H9 (cell line): ENCODE measurements at regions not wholly inside any gene's neighbourhood (a gene's known extent, or its start where the extent isn't known, plus 50 kb on each side); places are given as distances from the start of the nearest gene placed in this dataset.

ENCODE experiments used
- DNase-seq: peaks from one replicate; pipeline ENCODE4 v3.0.0-alpha.2; 2017
- H2AFZ ChIP-seq: one replicate; pipeline ENCODE4 v1.6.1; 2013; ENCODE audit warnings: mild to moderate bottlenecking, low read length, control low read depth, moderate library complexity
- H2AK5ac ChIP-seq: 2 replicates; pipeline ENCODE4 v1.6.1; 2013; ENCODE audit warnings: low read length, control low read depth, mixed read lengths; ENCODE audit not compliant: insufficient read length
- H2BK120ac ChIP-seq: one replicate; pipeline ENCODE4 v1.6.1; 2013; ENCODE audit warnings: low read depth, mild to moderate bottlenecking, low read length, control low read depth, inconsistent platforms; ENCODE audit not compliant: poor library complexity, severe bottlenecking
- H2BK12ac ChIP-seq: 2 replicates; pipeline ENCODE4 v1.6.1; 2013; ENCODE audit warnings: low read length, control low read depth, mixed read lengths, low read depth; ENCODE audit not compliant: insufficient read length
- H2BK15ac ChIP-seq: 2 replicates; pipeline ENCODE4 v1.6.1; 2013; ENCODE audit warnings: low read depth, low read length, control low read depth
- H2BK20ac ChIP-seq: one replicate; pipeline ENCODE4 v1.6.1; 2013; ENCODE audit warnings: low read depth, mild to moderate bottlenecking, low read length, control low read depth, inconsistent platforms; ENCODE audit not compliant: poor library complexity, severe bottlenecking
- H2BK5ac ChIP-seq: 2 replicates; pipeline ENCODE4 v1.6.1; 2013; ENCODE audit warnings: low read length, control low read depth, mixed read lengths; ENCODE audit not compliant: insufficient read length
- H3K14ac ChIP-seq: 2 replicates; pipeline ENCODE4 v1.6.1; 2013; ENCODE audit warnings: low read length, control low read depth; ENCODE audit not compliant: insufficient read depth
- H3K18ac ChIP-seq: 2 replicates; pipeline ENCODE4 v1.6.1; 2013; ENCODE audit warnings: low read depth, mild to moderate bottlenecking, mixed read lengths, low read length, control low read depth; ENCODE audit not compliant: insufficient read length
- H3K23ac ChIP-seq: 2 replicates; pipeline ENCODE4 v1.6.1; 2013; ENCODE audit warnings: low read length, control low read depth, mixed read lengths, low read depth; ENCODE audit not compliant: insufficient read length
- H3K23me2 ChIP-seq: 2 replicates; pipeline ENCODE4 v1.6.1; 2013; ENCODE audit warnings: low read depth, mild to moderate bottlenecking, mixed read lengths, low read length, control low read depth; ENCODE audit not compliant: insufficient read length, poor library complexity, severe bottlenecking
- H3K27ac ChIP-seq: 2 replicates; pipeline ENCODE4 v1.5.1; 2013; ENCODE audit warnings: low read length, control low read depth, mixed read lengths, low read depth; ENCODE audit not compliant: insufficient read length
- H3K27me3 ChIP-seq: 2 replicates; pipeline ENCODE4 v1.6.1; 2013; ENCODE audit warnings: low read length, control low read depth, inconsistent platforms; ENCODE audit not compliant: insufficient read depth
- H3K4ac ChIP-seq: 2 replicates; pipeline ENCODE4 v1.6.1; 2013; ENCODE audit warnings: low read depth, mild to moderate bottlenecking, control low read depth, inconsistent platforms, low read length, moderate library complexity
- H3K4me1 ChIP-seq: 2 replicates; pipeline ENCODE4 v1.6.1; 2013; ENCODE audit warnings: low read length, control low read depth, inconsistent platforms; ENCODE audit not compliant: insufficient read depth
- H3K4me2 ChIP-seq: 2 replicates; pipeline ENCODE4 v1.6.1; 2013; ENCODE audit warnings: low read length, control low read depth, mixed read lengths; ENCODE audit not compliant: insufficient read length, insufficient read depth
- H3K56ac ChIP-seq: 2 replicates; pipeline ENCODE4 v1.6.1; 2013; ENCODE audit warnings: low read depth, mild to moderate bottlenecking, mixed read lengths, low read length, control low read depth; ENCODE audit not compliant: insufficient read length
- H3K79me1 ChIP-seq: 2 replicates; pipeline ENCODE4 v1.6.1; 2013; ENCODE audit warnings: low read depth, mild to moderate bottlenecking, moderate library complexity, low read length, control low read depth, inconsistent platforms; ENCODE audit not compliant: insufficient read depth, poor library complexity, severe bottlenecking
- H3K79me2 ChIP-seq: 2 replicates; pipeline ENCODE4 v1.6.1; 2013; ENCODE audit warnings: low read length, control low read depth, inconsistent platforms; ENCODE audit not compliant: insufficient read depth
- H3K9ac ChIP-seq: 2 replicates; pipeline ENCODE4 v1.6.1; 2013; ENCODE audit warnings: low read length, control low read depth, mixed read lengths; ENCODE audit not compliant: insufficient read length; ENCODE audit errors: extremely low read depth
- H3K9me3 ChIP-seq: one replicate; pipeline ENCODE4 v1.6.1; 2013; ENCODE audit warnings: low read depth, low read length, inconsistent platforms; ENCODE audit not compliant: control insufficient read depth
- H3T11ph ChIP-seq: one replicate; pipeline ENCODE4 v1.6.1; 2013; ENCODE audit warnings: mild to moderate bottlenecking, low read length, control low read depth, inconsistent platforms
- H4K20me1 ChIP-seq: one replicate; pipeline ENCODE4 v1.6.1; 2013; ENCODE audit not compliant: control insufficient read depth, insufficient read length, insufficient read depth
- H4K5ac ChIP-seq: 2 replicates; pipeline ENCODE4 v1.6.1; 2013; ENCODE audit warnings: low read depth, mild to moderate bottlenecking, mixed read lengths, low read length, control low read depth; ENCODE audit not compliant: insufficient read length
- H4K8ac ChIP-seq: replicated peaks from 2 replicates; pipeline ENCODE4 v1.6.1; 2013; ENCODE audit warnings: low read length, control low read depth, mixed read lengths, low read depth; ENCODE audit not compliant: insufficient read length
- H4K91ac ChIP-seq: 2 replicates; pipeline ENCODE4 v1.6.1; 2013; ENCODE audit warnings: low read depth, mild to moderate bottlenecking, moderate library complexity, mixed read lengths, low read length, control low read depth; ENCODE audit not compliant: insufficient read length
- H3K27ac Mint-ChIP-seq, 3 experiments: 2 replicates in 2 of 3; 3 replicates in 1 of 3; pipeline ENCODE4 v1.8.0; 2020 to 2021; ENCODE audit warnings: mixed read lengths in 3 of 3, mild to moderate bottlenecking in 1 of 3, moderate library complexity in 1 of 3
- H3K27me3 Mint-ChIP-seq: 2 replicates; pipeline ENCODE4 v1.8.0; 2021; ENCODE audit warnings: low read depth, mild to moderate bottlenecking, moderate library complexity, mixed read lengths
- H3K36me3 Mint-ChIP-seq, 3 experiments: 2 replicates in 2 of 3; 3 replicates in 1 of 3; pipeline ENCODE4 v1.8.0; 2020 to 2021; ENCODE audit warnings: low read depth in 3 of 3, mixed read lengths in 3 of 3; ENCODE audit not compliant: insufficient read depth in 1 of 3
- H3K4me1 Mint-ChIP-seq, 2 experiments: 2 replicates each; pipeline ENCODE4 v1.8.0; 2020; ENCODE audit warnings: mixed read lengths in 2 of 2
- H3K4me3 Mint-ChIP-seq, 2 experiments: 2 replicates in 1 of 2; 3 replicates in 1 of 2; pipeline ENCODE4 v1.8.0; 2020 to 2021; ENCODE audit warnings: mild to moderate bottlenecking in 2 of 2, mixed read lengths in 2 of 2, moderate library complexity in 1 of 2
- H3K9me3 Mint-ChIP-seq, 2 experiments: 2 replicates in 1 of 2; 3 replicates in 1 of 2; pipeline ENCODE4 v1.8.0; 2020; ENCODE audit warnings: mild to moderate bottlenecking in 2 of 2, mixed read lengths in 2 of 2, moderate library complexity in 1 of 2
- CTCF ChIP-seq: fragments of 200-600 bp; sonication (generic); conservative IDR thresholded peaks from 3 replicates; pipeline ENCODE4 v1.8.0; 2021; ENCODE audit warnings: antibody characterized with exemption, mild to moderate bottlenecking
- WGBS: extraction: QIAGEN DNeasy Blood & Tissue Kit; methylation state at CpG from one replicate; pipeline ENCODE4 v1.1.7; 2013; ENCODE audit warnings: missing lambda C conversion rate, low lambda C conversion rate, mixed read lengths; ENCODE audit not compliant: insufficient read length; ENCODE audit errors: extremely low coverage; 5-methylcytosine and 5-hydroxymethylcytosine counted together

- H2BK20ac ChIP-seq, result no peak overlapping the region
- H3K79me1 ChIP-seq, result no peaks in the 10 kb centered on the region
- no peak overlapping the region for H3K9ac ChIP-seq
- no peaks in the 10 kb centered on the region for H3K23me2 ChIP-seq
- Mint-ChIP-seq H3K4me3 (no peak overlapping the region), H3K27ac (no peak overlapping the region), H3K36me3 (no peaks in the 10 kb centered on the region; a peak in 2 of 7 replicates), H3K9me3 (peaks cover 0 to 2% of the 10 kb centered on the region in 2 experiments; a peak in 2 of 5 replicates), H3K4me1 (peaks cover 17 to 18% of the 10 kb centered on the region in 2 experiments), H3K27me3 (no peaks in the 10 kb centered on the region)
- no peak overlapping the region for H2AFZ ChIP-seq
- no peak overlapping the region for H3K27ac ChIP-seq
- H3K27me3 ChIP-seq, result no peaks in the 10 kb centered on the region
- H3K23ac ChIP-seq, result no peak overlapping the region
- no peaks in the 10 kb centered on the region for H3K79me2 ChIP-seq
- no CpG with 5 or more reads among the region's 5 CpGs for WGBS
- H2BK15ac ChIP-seq, result no peak overlapping the region
- no peak overlapping the region for H2AK5ac ChIP-seq
- no peak overlapping the region for H2BK120ac ChIP-seq
- H3T11ph ChIP-seq, result no peak overlapping the region
- no peak for DNase-seq
- H3K9me3 ChIP-seq, result no peaks in the 10 kb centered on the region
- H3K56ac ChIP-seq, result no peak overlapping the region
- no peak overlapping the region for H4K91ac ChIP-seq
- no peak overlapping the region for H4K5ac ChIP-seq
- H2BK5ac ChIP-seq, result no peak overlapping the region
- H3K18ac ChIP-seq, result no peak overlapping the region
- H4K20me1 ChIP-seq, result no peaks in the 10 kb centered on the region
- H3K4me1 ChIP-seq, result peaks cover 2% of the 10 kb centered on the region; the same call in 1 of the 2 replicates
- H2BK12ac ChIP-seq, result no peak overlapping the region
- no peak overlapping the region for H3K4me2 ChIP-seq
- no peak for TF ChIP-seq CTCF
- no peak overlapping the region for H4K8ac ChIP-seq
- no peak overlapping the region for H3K4ac ChIP-seq
- no peak overlapping the region for H3K14ac ChIP-seq
These were observed 83.8 kb upstream of the FAM169A start for GRCh38 chr5:74949976-74950375.
